GM12878 (cell line): ENCODE measurements at regions not wholly inside any gene's neighbourhood (a gene's known extent, or its start where the extent isn't known, plus 50 kb on each side); places are given as distances from the start of the nearest gene placed in this dataset.

Source experiments
- ATF3 ChIP-seq: IDR thresholded peaks from 2 replicates; pipeline ENCODE4 v1.6.1; 2011; ENCODE audit warnings: low read depth, mild to moderate bottlenecking, low read length, moderate library complexity, borderline replicate concordance; ENCODE audit errors: extremely low read depth
- E2F4 ChIP-seq: IDR thresholded peaks from 2 replicates; pipeline ENCODE4 v1.6.1; 2012; ENCODE audit warnings: low read depth, low read length, improper control_type of control experiment
- FOS ChIP-seq: IDR thresholded peaks from 3 replicates; pipeline ENCODE4 v1.6.1; 2011; ENCODE audit warnings: borderline replicate concordance; ENCODE audit not compliant: insufficient read length; ENCODE audit errors: extremely low read depth
- MXI1 ChIP-seq: fragments of 150-350 bp; IDR thresholded peaks from 2 replicates; pipeline ENCODE4 v1.6.1; 2011; ENCODE audit warnings: low read depth, mild to moderate bottlenecking, inconsistent platforms, low read length, improper control_type of control experiment
- POLR2A ChIP-seq: IDR thresholded peaks from 2 replicates; pipeline ENCODE4 v1.6.1; 2011; ENCODE audit warnings: low read depth, mild to moderate bottlenecking, low read length
- TF ChIP-seq, protein P1 (sequence below), 3 experiments: IDR thresholded peaks in 2 of 3; conservative IDR thresholded peaks in 1 of 3; 2 replicates each; pipeline ENCODE4 v1.5.1; 2011; ENCODE audit warnings: low read depth in 3 of 3, low read length in 3 of 3, mild to moderate bottlenecking in 3 of 3, control low read depth in 2 of 3, moderate library complexity in 2 of 3, inconsistent platforms in 1 of 3, mixed read lengths in 1 of 3; ENCODE audit not compliant: control insufficient read depth in 2 of 3, insufficient read depth in 1 of 3; ENCODE audit errors: extremely low read depth in 1 of 3
- TF ChIP-seq, protein P2 (sequence below): IDR thresholded peaks from 2 replicates; pipeline ENCODE4 v1.6.1; 2012; ENCODE audit warnings: mild to moderate bottlenecking, low read depth, low read length

DNA sequence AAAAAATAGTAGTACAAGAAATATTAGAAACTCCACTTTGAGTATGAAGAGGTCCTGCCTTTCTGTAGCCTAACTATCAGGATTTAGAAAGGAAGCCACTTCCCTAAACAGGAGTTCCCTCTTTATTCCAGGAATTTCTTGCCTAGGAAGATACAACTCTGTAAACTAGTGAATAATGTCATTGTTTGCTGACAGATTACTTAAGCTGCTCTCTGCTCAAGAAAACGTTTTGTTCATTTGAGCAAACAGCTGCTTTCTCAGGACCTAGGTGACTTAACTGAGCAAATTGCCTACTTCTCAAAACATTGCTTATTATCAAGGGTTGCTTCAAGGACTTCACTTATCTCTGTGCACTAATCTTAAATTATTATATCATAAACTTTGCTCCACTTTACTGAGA, 1419.4 kb upstream of the SLC10A2 start:
- TF ChIP-seq FOS (no peak), MXI1 (no peak), POLR2A (no peak), ATF3 (no peak), E2F4 (no peak)
- TF ChIP-seq, protein P1, sequence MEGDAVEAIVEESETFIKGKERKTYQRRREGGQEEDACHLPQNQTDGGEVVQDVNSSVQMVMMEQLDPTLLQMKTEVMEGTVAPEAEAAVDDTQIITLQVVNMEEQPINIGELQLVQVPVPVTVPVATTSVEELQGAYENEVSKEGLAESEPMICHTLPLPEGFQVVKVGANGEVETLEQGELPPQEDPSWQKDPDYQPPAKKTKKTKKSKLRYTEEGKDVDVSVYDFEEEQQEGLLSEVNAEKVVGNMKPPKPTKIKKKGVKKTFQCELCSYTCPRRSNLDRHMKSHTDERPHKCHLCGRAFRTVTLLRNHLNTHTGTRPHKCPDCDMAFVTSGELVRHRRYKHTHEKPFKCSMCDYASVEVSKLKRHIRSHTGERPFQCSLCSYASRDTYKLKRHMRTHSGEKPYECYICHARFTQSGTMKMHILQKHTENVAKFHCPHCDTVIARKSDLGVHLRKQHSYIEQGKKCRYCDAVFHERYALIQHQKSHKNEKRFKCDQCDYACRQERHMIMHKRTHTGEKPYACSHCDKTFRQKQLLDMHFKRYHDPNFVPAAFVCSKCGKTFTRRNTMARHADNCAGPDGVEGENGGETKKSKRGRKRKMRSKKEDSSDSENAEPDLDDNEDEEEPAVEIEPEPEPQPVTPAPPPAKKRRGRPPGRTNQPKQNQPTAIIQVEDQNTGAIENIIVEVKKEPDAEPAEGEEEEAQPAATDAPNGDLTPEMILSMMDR (IDR thresholded peaks at IDR 0.05 in 2 of 3, conservative IDR thresholded peaks at IDR 0.05 in 1 of 3; ENCODE audit: control insufficient read depth in 2 of 3, extremely low read depth in 1 of 3, insufficient read depth in 1 of 3, low read depth in 3 of 3, low read length in 3 of 3) = no peak
- TF ChIP-seq, protein P2, sequence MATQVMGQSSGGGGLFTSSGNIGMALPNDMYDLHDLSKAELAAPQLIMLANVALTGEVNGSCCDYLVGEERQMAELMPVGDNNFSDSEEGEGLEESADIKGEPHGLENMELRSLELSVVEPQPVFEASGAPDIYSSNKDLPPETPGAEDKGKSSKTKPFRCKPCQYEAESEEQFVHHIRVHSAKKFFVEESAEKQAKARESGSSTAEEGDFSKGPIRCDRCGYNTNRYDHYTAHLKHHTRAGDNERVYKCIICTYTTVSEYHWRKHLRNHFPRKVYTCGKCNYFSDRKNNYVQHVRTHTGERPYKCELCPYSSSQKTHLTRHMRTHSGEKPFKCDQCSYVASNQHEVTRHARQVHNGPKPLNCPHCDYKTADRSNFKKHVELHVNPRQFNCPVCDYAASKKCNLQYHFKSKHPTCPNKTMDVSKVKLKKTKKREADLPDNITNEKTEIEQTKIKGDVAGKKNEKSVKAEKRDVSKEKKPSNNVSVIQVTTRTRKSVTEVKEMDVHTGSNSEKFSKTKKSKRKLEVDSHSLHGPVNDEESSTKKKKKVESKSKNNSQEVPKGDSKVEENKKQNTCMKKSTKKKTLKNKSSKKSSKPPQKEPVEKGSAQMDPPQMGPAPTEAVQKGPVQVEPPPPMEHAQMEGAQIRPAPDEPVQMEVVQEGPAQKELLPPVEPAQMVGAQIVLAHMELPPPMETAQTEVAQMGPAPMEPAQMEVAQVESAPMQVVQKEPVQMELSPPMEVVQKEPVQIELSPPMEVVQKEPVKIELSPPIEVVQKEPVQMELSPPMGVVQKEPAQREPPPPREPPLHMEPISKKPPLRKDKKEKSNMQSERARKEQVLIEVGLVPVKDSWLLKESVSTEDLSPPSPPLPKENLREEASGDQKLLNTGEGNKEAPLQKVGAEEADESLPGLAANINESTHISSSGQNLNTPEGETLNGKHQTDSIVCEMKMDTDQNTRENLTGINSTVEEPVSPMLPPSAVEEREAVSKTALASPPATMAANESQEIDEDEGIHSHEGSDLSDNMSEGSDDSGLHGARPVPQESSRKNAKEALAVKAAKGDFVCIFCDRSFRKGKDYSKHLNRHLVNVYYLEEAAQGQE = no peak
